ENCODE measurements at regions not wholly inside any gene's neighbourhood (a gene's known extent, or its start where the extent isn't known, plus 50 kb on each side); places are given as distances from the start of the nearest gene placed in this dataset.

DNA sequence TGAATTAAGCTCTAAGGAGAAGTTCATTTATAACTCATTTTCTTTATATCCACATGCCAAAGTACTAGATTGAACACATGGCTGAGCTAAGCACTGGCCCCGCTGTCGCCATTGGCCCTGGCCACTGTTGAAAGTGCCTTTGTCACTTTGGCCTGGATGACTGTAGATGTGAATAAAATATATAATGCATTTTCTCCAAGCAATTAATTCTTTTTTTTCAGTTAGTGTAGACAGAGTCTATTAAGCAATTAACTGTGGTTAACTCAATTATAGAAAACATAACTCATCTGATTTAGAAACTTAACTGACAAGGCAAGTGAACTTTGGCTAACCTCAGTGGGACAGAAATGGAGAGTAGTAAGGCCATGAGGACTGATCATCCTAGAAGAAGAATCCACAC lies 965.6 kb downstream of the EFNB2 start:
- TF ChIP-seq POLR2A (IDR thresholded peaks at IDR 0.05) = no peak
- TF ChIP-seq, protein P1, sequence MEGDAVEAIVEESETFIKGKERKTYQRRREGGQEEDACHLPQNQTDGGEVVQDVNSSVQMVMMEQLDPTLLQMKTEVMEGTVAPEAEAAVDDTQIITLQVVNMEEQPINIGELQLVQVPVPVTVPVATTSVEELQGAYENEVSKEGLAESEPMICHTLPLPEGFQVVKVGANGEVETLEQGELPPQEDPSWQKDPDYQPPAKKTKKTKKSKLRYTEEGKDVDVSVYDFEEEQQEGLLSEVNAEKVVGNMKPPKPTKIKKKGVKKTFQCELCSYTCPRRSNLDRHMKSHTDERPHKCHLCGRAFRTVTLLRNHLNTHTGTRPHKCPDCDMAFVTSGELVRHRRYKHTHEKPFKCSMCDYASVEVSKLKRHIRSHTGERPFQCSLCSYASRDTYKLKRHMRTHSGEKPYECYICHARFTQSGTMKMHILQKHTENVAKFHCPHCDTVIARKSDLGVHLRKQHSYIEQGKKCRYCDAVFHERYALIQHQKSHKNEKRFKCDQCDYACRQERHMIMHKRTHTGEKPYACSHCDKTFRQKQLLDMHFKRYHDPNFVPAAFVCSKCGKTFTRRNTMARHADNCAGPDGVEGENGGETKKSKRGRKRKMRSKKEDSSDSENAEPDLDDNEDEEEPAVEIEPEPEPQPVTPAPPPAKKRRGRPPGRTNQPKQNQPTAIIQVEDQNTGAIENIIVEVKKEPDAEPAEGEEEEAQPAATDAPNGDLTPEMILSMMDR (IDR thresholded peaks at IDR 0.05) = no peak
- intact Hi-C loops (cut with DNase I) = no loop called here
- no peak for DNase-seq
- no peak overlapping the region for H3K4me3 ChIP-seq
- no peaks in the 10 kb centered on the region for H3K9me3 ChIP-seq (replicated peaks in 1 of 3)
- H3K27ac ChIP-seq = no peak overlapping the region
- H3K36me3 ChIP-seq (replicated peaks in 1 of 2) = no peaks in the 10 kb centered on the region
- H3K4me1 ChIP-seq (replicated peaks in 1 of 2) = no peaks in the 10 kb centered on the region
- no peaks in the 10 kb centered on the region for H3K27me3 ChIP-seq
- 89 to 98% (median 94%) methylated on average over 2 of the region's 2 CpGs for WGBS, 4 donors

DNA sequence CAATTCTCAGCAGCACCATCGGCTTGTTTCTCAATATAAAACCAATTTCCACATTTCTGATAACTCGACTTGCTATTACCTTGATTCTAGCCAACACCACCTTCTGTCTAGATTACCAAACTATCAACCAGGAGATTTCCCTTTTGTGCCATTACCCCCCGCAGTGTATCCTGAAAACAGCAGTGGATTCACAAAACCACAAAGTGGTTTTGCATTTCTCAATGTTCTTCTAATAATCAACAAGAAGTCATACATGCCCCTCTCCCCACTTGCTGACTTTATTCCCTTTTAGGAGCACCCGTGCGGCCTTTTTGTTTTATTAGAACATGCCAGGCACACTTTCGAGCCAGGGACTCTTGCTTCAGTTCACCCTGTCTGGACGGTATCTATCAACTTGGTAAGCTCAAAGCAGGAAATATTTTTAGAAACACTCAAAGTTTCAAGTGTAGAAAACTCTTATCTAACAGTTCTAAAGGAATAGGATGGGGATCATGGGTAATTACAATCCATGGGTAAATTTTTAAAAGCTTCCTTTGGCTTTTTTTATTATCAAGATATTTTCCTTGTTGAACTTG lies 967.4 kb downstream of the EFNB2 start:
- intact Hi-C loops (cut with DNase I) = no loop called here
- H3K9me3 ChIP-seq (replicated peaks in 1 of 3) = no peaks in the 10 kb centered on the region
- no peak for DNase-seq
- no peaks in the 10 kb centered on the region for H3K36me3 ChIP-seq (replicated peaks in 1 of 2)
- 82 to 91% (median 85%) methylated on average over 7 of the region's 7 CpGs for WGBS, 4 donors
- no peaks in the 10 kb centered on the region for H3K27me3 ChIP-seq
- H3K4me3 ChIP-seq = no peak overlapping the region
- no peak overlapping the region for H3K27ac ChIP-seq
- no peaks in the 10 kb centered on the region for H3K4me1 ChIP-seq (replicated peaks in 1 of 2)
- TF ChIP-seq, protein P1 (IDR thresholded peaks at IDR 0.05) = no peak
- no peak for TF ChIP-seq POLR2A (IDR thresholded peaks at IDR 0.05)

DNA sequence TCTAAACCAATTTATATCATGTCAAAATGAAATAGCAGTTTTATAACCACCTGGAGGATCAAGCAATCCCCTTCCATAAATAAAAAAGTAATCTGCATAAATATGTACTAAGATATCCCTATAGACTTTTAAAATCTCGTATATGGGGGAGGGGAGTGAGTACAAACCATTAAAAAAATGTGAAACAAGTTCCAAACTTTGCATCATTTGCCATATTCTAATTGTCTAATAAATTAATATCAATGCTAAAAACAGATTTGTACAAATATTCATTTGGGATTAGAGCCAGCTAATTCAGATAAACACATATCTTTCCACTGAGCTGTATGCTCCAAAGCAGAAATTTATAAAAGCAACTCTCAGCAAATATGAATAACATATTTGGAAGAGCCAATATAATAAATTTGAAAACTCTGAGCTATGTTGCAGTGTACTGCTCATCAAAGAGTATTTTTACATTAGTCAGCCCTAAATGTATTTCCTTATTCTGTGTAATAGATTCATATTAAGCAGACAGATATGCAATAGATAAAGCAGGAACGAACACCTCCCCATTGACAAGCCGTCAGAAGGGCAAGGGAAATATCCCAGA lies 970.2 kb downstream of the EFNB2 start:
- Histone ChIP-seq H3K4me3 (no peak overlapping the region), H3K27ac (no peak overlapping the region), H3K9me3 (replicated peaks in 1 of 3) (no peaks in the 10 kb centered on the region), H3K36me3 (replicated peaks in 1 of 2) (no peaks in the 10 kb centered on the region), H3K4me1 (replicated peaks in 1 of 2) (no peaks in the 10 kb centered on the region), H3K27me3 (no peaks in the 10 kb centered on the region)
- intact Hi-C loops (cut with DNase I) = no loop called here
- no peak for DNase-seq
- no peak for TF ChIP-seq POLR2A (IDR thresholded peaks at IDR 0.05)
- TF ChIP-seq, protein P1 (IDR thresholded peaks at IDR 0.05) = no peak
- WGBS, 4 donors = 52 to 60% (median 56%) methylated on average over 3 of the region's 3 CpGs

DNA sequence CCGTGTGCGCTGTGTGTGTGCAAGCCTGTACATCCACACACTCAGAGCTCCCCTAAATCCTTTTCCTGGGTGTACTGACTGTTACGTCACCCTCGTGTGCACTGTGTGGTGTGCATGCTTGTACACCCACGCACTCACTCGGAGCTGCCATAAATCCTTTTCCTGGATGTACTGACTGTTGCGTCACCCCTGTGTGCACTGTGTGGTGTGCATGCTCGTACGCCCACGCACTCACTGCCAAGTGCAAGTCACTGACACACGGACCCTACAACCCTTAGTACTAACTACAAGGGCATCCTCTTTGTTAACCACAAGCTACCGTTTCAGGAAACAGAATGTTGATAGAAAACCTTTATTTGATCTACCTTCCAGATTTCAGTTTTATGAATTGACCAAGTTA lies 983.4 kb downstream of the EFNB2 start:
- H3K4me1 ChIP-seq (replicated peaks in 1 of 2) = no peaks in the 10 kb centered on the region
- H3K27me3 ChIP-seq = no peaks in the 10 kb centered on the region
- TF ChIP-seq POLR2A (IDR thresholded peaks at IDR 0.05) = no peak
- TF ChIP-seq, protein P1 (IDR thresholded peaks at IDR 0.05) = no peak
- 61 to 76% (median 67%) methylated on average over 12 of the region's 12 CpGs for WGBS, 4 donors
- H3K36me3 ChIP-seq (replicated peaks in 1 of 2) = no peaks in the 10 kb centered on the region
- H3K4me3 ChIP-seq = no peak overlapping the region
- H3K9me3 ChIP-seq (replicated peaks in 1 of 3) = no peaks in the 10 kb centered on the region
- no peak for DNase-seq
- no peak overlapping the region for H3K27ac ChIP-seq
- intact Hi-C loops (cut with DNase I) = no loop called here
